Stimulated activated memory B cell treated with anti-CD40 and anti-IgM and Interleukin-4, amounts not matched to agents 10 μg/mL and 1 μg/mL and 100 μg/mL, for 72 hours (primary cell): ENCODE measurements at regions not wholly inside any gene's neighbourhood (a gene's known extent, or its start where the extent isn't known, plus 50 kb on each side); places are given as distances from the start of the nearest gene placed in this dataset.

Source experiments
- ATAC-seq: fragments of 150-1000 bp; cut with Tn5 transposase; 2 replicates; pipeline ENCODE4 v1.10.0; 2021
- H3K27ac Mint-ChIP-seq: one replicate; pipeline ENCODE4 v1.8.0; 2022; ENCODE audit warnings: mild to moderate bottlenecking, mixed read lengths
- H3K27me3 Mint-ChIP-seq: one replicate; pipeline ENCODE4 v1.8.0; 2022; ENCODE audit warnings: mixed read lengths
- H3K36me3 Mint-ChIP-seq: one replicate; pipeline ENCODE4 v1.8.0; 2022; ENCODE audit warnings: mixed read lengths
- H3K4me1 Mint-ChIP-seq: one replicate; pipeline ENCODE4 v1.8.0; 2022; ENCODE audit warnings: mixed read lengths
- H3K4me3 Mint-ChIP-seq: one replicate; pipeline ENCODE4 v1.8.0; 2022; ENCODE audit warnings: mild to moderate bottlenecking, moderate library complexity, mixed read lengths
- H3K9me3 Mint-ChIP-seq: one replicate; pipeline ENCODE4 v1.8.0; 2022; ENCODE audit warnings: mixed read lengths

DNA sequence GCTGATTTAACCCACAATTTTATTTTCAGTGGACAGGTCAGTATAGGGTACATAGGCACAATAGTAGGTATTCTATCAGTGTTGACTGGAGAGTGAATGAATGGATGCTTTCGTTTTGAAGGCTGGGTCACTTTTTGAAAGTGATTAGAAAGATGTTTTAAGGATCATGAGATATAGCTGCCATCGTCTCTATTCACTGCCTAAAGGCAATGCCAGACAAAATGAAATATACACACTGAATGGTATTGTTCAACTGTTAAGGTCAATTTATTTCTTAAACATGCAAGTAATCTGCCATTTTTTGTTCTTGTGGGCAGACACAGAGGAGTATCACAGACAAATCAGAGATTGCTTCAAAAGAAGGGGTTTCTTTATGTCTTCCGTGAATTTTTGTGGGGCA is 395.3 kb downstream of the VGLL3 start:
- Mint-ChIP-seq H3K4me1 (no peaks in the 10 kb centered on the region), H3K4me3 (no peak overlapping the region), H3K36me3 (no peaks in the 10 kb centered on the region), H3K27ac (no peak overlapping the region), H3K27me3 (no peaks in the 10 kb centered on the region), H3K9me3 (peaks cover 3% of the 10 kb centered on the region)
- no peak for ATAC-seq

- Mint-ChIP-seq H3K4me1 (no peaks in the 10 kb centered on the region), H3K27ac (no peak overlapping the region), H3K9me3 (peaks cover 3% of the 10 kb centered on the region), H3K4me3 (no peak overlapping the region), H3K27me3 (no peaks in the 10 kb centered on the region), H3K36me3 (no peaks in the 10 kb centered on the region)
- no peak for ATAC-seq
These were observed 396.1 kb downstream of the VGLL3 start for GRCh38 chr3:86594838-86595237.

GRCh38 chr3:86578071-86578470 is 412.9 kb downstream of the VGLL3 start:
- H3K9me3 Mint-ChIP-seq = peaks cover 9% of the 10 kb centered on the region
- no peaks in the 10 kb centered on the region for H3K27me3 Mint-ChIP-seq
- ATAC-seq = no peak
- H3K4me1 Mint-ChIP-seq = no peaks in the 10 kb centered on the region
- no peaks in the 10 kb centered on the region for H3K36me3 Mint-ChIP-seq
- no peak overlapping the region for H3K27ac Mint-ChIP-seq
- H3K4me3 Mint-ChIP-seq = no peak overlapping the region

GRCh38 chr3:86563400-86563970 is 427.5 kb downstream of the VGLL3 start:
- no peak overlapping the region for H3K4me3 Mint-ChIP-seq
- H3K27ac Mint-ChIP-seq = no peak overlapping the region
- no peaks in the 10 kb centered on the region for H3K36me3 Mint-ChIP-seq
- H3K9me3 Mint-ChIP-seq = no peaks in the 10 kb centered on the region
- no peaks in the 10 kb centered on the region for H3K27me3 Mint-ChIP-seq
- no peaks in the 10 kb centered on the region for H3K4me1 Mint-ChIP-seq
- no peak for ATAC-seq

DNA sequence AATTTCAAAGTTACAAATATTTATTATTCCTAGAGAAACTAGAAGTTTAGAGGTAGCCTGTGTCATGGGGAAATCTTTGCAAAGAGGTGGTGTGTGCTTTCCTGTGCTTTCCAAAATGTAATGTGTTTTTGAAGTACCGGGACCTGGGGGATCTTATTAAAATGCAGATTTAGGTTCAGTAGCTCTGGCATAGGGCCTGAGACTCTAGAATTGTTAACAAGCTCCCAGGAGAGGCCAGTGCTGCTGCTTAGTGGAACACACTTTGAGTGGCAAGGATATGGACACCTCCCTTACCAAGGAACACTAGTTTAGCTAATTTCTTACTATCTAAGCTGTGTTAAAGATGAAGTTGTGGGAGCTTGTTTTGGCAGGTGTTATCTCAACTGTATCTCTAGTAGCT is 428.9 kb downstream of the VGLL3 start:
- Mint-ChIP-seq H3K9me3 (no peaks in the 10 kb centered on the region), H3K27me3 (no peaks in the 10 kb centered on the region), H3K27ac (no peak overlapping the region), H3K4me3 (no peak overlapping the region), H3K36me3 (no peaks in the 10 kb centered on the region), H3K4me1 (no peaks in the 10 kb centered on the region)
- ATAC-seq = no peak

DNA sequence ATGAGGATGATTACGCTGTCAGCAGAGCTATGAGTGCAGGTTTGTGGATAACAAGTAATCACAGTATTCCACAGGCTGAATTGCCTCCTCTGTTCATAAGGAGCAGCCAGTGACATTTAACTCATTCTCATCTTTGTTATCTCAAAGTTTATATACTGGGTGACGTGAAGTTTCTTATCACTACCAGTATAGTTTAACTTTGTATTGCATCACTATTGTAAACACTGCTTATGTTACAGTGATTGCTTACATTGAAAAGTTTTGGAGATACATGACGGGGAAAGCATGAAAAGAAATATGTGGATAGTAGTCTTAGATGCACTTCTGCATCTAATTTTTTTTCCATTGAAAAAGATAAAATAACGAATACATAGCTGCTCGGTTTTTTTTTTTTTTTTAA is 429.7 kb downstream of the VGLL3 start:
- ATAC-seq = no peak
- no peaks in the 10 kb centered on the region for H3K9me3 Mint-ChIP-seq
- no peak overlapping the region for H3K4me3 Mint-ChIP-seq

GRCh38 chr3:86554383-86554782 is 436.6 kb downstream of the VGLL3 start:
- Mint-ChIP-seq H3K4me3 (no peak overlapping the region), H3K27ac (no peak overlapping the region), H3K4me1 (no peaks in the 10 kb centered on the region), H3K36me3 (no peaks in the 10 kb centered on the region), H3K27me3 (no peaks in the 10 kb centered on the region), H3K9me3 (no peaks in the 10 kb centered on the region)
- no peak for ATAC-seq

More for the DNA sequence above, 429.7 kb downstream of the VGLL3 start:
- Mint-ChIP-seq H3K27ac (no peak overlapping the region), H3K36me3 (no peaks in the 10 kb centered on the region), H3K27me3 (no peaks in the 10 kb centered on the region), H3K4me1 (no peaks in the 10 kb centered on the region)

DNA sequence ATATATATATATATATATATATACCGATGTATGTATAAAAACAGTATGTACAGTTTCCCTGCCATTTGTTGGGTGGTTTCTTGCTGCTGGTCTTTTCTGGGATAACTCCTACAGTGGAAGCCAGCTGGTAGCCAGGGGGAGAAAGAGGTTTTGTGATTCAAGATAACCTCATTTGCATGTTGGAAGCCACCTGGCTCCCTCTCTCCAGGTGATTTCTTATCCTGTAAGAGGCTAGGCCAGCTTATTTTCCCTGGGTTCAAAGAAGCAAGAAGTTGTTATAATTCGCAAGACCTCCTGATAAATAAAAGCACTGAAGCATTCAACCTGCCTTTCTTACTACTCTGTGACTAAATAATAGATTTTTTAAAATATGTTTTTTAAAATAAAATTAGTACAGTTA is 443.3 kb downstream of the VGLL3 start:
- Mint-ChIP-seq H3K4me1 (no peaks in the 10 kb centered on the region), H3K9me3 (peaks cover 3% of the 10 kb centered on the region), H3K36me3 (no peaks in the 10 kb centered on the region), H3K27ac (no peak overlapping the region), H3K27me3 (no peaks in the 10 kb centered on the region), H3K4me3 (no peak overlapping the region)
- no peak for ATAC-seq

DNA sequence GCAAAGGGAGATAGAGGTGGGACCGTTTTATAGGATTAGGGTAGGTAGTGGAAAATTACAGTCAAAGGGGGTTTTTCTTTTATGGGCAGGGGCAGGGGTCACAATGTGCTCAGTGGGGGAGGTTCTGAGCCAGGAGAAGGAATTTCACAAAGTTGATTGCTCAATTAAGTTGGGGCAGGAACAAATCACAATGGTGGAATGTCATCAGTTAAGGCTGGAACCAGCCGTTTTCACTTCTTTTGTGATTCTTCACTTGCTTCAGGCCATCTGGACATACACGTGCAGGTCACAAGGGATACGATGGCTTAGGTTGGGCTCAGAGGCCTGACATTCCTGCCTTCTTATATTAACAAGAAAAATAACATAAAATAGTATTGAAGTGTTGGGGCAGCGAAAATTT is 453.8 kb downstream of the VGLL3 start:
- no peaks in the 10 kb centered on the region for H3K36me3 Mint-ChIP-seq
- peaks cover 8% of the 10 kb centered on the region for H3K9me3 Mint-ChIP-seq
- no peak overlapping the region for H3K27ac Mint-ChIP-seq
- no peak overlapping the region for H3K4me3 Mint-ChIP-seq
- H3K27me3 Mint-ChIP-seq = no peaks in the 10 kb centered on the region
- no peaks in the 10 kb centered on the region for H3K4me1 Mint-ChIP-seq
- ATAC-seq = no peak

- H3K9me3 Mint-ChIP-seq = no peaks in the 10 kb centered on the region
- H3K4me1 Mint-ChIP-seq = no peaks in the 10 kb centered on the region
- no peaks in the 10 kb centered on the region for H3K27me3 Mint-ChIP-seq
- no peaks in the 10 kb centered on the region for H3K36me3 Mint-ChIP-seq
- no peak overlapping the region for H3K27ac Mint-ChIP-seq
- no peak overlapping the region for H3K4me3 Mint-ChIP-seq
- no peak for ATAC-seq
These were observed 471.1 kb downstream of the VGLL3 start for GRCh38 chr3:86519819-86520218.

- H3K27me3 Mint-ChIP-seq = no peaks in the 10 kb centered on the region
- no peak overlapping the region for H3K4me3 Mint-ChIP-seq
- no peaks in the 10 kb centered on the region for H3K4me1 Mint-ChIP-seq
- H3K27ac Mint-ChIP-seq = no peak overlapping the region
- H3K9me3 Mint-ChIP-seq = peaks cover 5% of the 10 kb centered on the region
- no peaks in the 10 kb centered on the region for H3K36me3 Mint-ChIP-seq
- no peak for ATAC-seq
These were observed 509.3 kb downstream of the VGLL3 start for GRCh38 chr3:86481636-86482035.

DNA sequence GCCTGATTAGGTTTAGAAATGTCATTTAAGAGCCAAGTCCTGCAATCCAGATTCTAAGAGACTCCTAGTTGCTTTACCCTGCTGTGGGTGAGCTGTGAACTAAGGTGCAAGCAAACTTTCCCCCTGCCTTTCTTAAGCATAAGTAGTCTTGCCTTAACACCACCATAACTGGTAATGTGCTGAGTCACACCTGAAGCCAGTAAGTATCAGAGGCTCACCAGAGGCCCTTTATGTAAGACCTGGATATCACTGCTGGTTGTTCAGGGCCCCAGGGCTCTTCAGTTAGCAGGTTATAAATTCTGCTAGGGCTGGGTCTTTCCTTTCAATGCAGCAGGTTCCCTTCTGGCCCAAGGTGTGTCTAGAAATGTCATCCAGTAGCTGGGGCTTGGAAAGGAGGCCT is 509.9 kb downstream of the VGLL3 start:
- H3K4me3 Mint-ChIP-seq = no peak overlapping the region
- H3K9me3 Mint-ChIP-seq = peaks cover 5% of the 10 kb centered on the region

DNA sequence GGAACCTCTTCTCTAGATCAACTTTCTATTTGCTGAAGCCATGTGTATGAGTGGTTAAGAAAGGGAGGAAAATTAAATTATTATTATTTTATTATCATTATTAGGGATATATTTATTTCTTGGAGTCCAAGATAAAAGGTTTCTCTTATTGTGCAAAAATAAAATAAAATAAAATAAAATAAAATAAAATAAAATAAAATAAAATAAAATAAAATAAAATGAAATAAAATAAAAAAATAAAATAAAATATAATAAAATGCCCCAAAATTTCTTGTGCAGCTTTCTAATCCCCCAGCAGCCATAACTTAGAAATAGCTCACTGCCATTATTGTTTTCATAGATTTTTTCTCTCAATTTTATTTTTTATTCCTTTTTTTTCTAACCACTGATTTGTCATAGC is 526.8 kb downstream of the VGLL3 start:
- ATAC-seq = no peak
- Mint-ChIP-seq H3K4me3 (no peak overlapping the region), H3K4me1 (no peaks in the 10 kb centered on the region)

More for the DNA sequence above, 509.9 kb downstream of the VGLL3 start:
- Mint-ChIP-seq H3K27ac (no peak overlapping the region), H3K36me3 (no peaks in the 10 kb centered on the region), H3K4me1 (no peaks in the 10 kb centered on the region), H3K27me3 (no peaks in the 10 kb centered on the region)
- ATAC-seq = no peak

GRCh38 chr3:86451749-86452148 is 539.2 kb downstream of the VGLL3 start:
- H3K27me3 Mint-ChIP-seq = no peaks in the 10 kb centered on the region
- no peak overlapping the region for H3K4me3 Mint-ChIP-seq
- H3K4me1 Mint-ChIP-seq = no peaks in the 10 kb centered on the region
- no peak for ATAC-seq
- H3K27ac Mint-ChIP-seq = no peak overlapping the region
- no peaks in the 10 kb centered on the region for H3K36me3 Mint-ChIP-seq
- peaks cover 3% of the 10 kb centered on the region for H3K9me3 Mint-ChIP-seq

More for the DNA sequence above, 526.8 kb downstream of the VGLL3 start:
- Mint-ChIP-seq H3K9me3 (no peaks in the 10 kb centered on the region), H3K27me3 (no peaks in the 10 kb centered on the region), H3K36me3 (no peaks in the 10 kb centered on the region), H3K27ac (no peak overlapping the region)

DNA sequence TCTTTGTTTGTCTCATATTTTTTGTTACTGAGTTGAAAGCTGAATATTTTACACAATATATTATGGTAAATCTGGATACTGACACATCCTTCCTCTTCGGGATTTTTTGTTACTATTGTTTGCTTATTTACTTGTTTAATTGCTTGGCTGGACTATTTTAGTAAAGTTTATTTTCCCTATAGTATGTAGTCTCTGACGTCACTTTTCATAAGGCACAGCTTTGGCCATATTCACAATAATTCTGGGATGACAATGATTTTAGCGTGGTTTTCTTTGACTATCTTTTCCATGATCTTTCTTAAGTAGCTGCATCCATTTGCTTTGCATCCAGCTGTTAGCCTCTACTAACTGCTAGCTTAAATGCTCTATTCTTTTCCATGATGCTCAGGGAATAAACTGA is 552.4 kb downstream of the VGLL3 start:
- Mint-ChIP-seq H3K9me3 (peaks cover 3% of the 10 kb centered on the region), H3K4me1 (no peaks in the 10 kb centered on the region), H3K27ac (no peak overlapping the region), H3K36me3 (no peaks in the 10 kb centered on the region), H3K27me3 (no peaks in the 10 kb centered on the region), H3K4me3 (no peak overlapping the region)
- no peak for ATAC-seq

GRCh38 chr3:86427343-86427742 is 563.6 kb downstream of the VGLL3 start:
- Mint-ChIP-seq H3K4me1 (no peaks in the 10 kb centered on the region), H3K9me3 (peaks cover 4% of the 10 kb centered on the region), H3K4me3 (no peak overlapping the region), H3K27ac (no peak overlapping the region), H3K27me3 (no peaks in the 10 kb centered on the region), H3K36me3 (no peaks in the 10 kb centered on the region)
- ATAC-seq = no peak
